AML-193 (cell line): ENCODE measurements at regions not wholly inside any gene's neighbourhood (a gene's known extent, or its start where the extent isn't known, plus 50 kb on each side); places are given as distances from the start of the nearest gene placed in this dataset.
"Not testable (repeated sequence)": the region's sequence is repeated elsewhere in the genome, so short reads cannot be mapped to it uniquely, and the experiment has no call there.

ENCODE experiments used
- DNase-seq, 2 experiments: peaks; one replicate each; lab custom pipeline; 2025; lab: John Stamatoyannopoulos, UW

DNA sequence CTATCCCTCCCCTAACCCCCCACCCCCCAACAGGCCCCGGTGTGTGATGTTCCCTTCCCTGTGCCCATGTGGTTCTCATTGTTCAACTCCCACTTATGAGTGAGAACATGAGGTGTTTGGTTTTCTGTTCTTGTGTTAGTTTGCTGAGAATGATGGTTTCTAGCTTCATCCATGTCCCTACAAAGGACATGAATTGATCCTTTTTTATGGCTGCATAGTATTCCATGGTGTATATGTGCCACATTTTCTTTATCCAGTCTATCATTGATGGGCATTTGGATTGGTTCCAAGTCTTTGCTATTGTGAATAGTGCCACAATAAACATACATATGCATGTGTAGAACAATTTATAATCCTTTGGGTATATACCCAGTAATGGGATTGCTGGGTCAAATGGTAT lies 612.1 kb upstream of the ADGRB3 start:
- DNase-seq, result not testable (repeated sequence)

DNA sequence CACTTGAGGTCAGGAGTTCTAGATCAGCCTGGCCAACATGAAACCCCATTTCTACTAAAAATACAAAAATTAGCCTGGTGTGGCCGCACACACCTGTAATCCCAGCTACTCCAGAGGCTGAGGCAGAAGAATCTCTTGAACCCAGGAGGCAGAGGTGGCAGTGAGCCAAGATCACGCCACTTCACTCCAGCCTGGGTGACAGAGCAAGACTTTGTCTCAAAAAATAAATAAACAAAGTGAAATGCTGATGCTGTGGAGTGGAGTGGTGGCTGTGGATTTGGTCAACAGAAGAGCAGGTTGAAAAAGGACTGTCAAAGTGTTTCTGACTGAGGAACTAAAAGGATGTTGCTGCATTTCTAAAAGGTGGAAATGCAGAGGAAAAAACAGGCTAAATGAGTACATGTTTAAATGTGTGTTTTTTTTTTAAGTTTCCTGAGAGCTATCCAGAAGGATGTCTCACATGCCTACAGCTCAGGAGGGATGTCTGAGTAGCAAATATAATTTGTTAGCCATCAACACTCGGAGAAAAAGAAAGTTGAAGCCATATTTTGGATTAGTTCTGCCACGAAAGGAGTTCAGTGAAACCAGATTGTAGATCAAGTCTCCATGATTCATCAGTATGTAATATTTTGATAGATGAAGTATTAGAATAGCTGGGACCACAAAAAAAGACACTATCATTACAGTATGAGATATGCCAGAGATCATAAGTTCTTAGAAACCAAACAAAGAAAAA lies 621.1 kb upstream of the ADGRB3 start:
- DNase-seq, result no peak

DNA sequence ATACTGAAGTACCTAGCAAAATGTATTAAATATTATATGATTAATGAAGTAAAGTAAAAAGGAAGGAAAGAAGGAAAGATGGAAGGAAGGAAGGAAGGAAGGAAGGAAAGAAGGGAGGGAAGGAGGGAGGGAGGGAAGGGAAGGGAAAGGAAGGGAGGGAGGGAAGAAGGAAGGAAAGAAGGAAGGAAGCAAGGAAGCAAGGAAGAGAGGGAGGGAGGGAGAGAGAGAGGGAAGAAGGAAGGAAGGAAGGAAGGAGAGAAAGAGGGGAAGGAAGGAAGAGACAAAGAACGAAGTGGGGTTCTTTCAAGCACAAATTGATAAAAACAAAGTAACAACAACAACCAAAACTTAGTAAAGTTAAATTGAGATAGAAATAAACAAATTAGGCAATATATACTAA lies 622.3 kb upstream of the ADGRB3 start:
- no peak for DNase-seq

DNA sequence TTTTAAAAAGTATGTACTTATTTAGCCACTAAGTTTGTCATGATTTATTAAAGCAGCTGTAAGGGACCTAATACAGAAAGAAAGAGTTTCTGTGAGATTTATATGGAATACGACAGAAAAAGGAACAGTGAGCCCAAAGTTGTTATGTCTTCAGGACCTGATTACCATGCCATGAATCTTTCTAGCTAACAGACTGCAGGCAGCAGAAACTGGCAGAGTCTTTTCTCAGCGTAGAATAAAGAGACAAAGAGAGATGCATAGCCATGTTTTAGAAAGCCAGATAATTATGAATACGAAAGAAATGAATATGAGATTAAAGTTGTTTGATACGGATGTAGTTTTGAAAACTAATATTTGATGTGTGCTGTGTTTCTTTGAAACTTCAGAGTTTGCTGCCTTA lies 624.1 kb upstream of the ADGRB3 start:
- DNase-seq, result no peak

DNA sequence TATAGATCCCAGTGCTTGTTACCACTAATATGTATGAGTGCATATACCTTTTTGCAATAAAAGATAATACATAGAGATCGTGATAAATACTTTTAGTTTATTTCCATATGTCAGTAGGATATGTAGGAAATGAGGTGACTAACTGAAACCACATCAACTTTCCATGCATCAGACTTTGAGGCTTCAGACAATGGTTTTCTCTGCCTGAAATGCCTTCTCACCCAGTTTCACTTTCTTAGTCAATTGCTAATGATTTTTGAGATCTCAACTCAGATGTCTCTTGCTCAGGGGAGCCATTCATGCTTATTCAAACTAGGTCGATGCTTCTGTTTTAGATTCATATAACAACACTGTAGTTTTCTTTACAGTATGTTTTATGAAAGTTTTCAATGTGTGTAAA lies 626.6 kb upstream of the ADGRB3 start:
- DNase-seq, result no peak

DNA sequence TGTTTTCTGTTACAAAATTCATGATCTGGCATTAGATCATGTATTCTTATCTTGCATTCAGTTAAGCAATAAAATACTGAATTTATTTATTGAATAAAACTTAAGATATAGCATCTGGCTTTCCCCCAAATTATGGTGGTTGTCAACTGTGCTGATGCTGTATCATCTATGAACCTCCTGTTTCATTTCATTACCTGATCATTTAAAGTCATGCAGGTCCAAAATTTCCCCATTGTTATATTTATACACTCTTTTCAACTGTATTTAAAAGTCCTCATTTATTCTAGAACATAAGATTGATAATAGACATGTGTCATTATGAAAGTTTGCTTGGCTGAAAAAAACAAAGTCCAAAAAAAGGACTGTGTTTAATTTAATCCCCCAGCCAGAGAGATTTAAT lies 627.4 kb upstream of the ADGRB3 start:
- no peak for DNase-seq

DNA sequence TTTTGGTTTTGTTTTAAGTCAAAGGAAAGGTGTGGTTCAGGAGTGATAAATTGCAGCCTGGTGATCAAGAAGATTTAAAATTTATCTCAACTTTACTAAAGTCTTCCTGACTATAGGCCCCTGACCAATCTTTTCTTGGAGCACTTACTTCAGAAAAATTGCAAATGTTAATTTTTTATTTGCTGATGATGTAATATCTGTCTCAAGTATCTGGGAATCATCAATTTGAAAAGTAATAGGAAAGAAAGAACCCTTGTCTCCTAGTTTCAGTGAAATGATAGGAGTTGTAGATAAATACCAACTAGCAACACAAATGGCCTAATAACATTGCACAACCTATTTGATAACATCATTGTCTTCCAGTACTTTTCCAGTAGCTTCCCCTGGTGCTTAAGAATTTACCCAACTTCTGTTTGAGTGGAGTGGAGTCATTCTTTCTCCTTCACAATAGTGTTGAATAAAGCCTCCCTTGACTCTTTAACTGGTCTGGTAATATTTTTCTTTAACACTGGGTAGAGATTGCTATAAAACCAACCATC lies 648.3 kb upstream of the ADGRB3 start:
- DNase-seq, result no peak

DNA sequence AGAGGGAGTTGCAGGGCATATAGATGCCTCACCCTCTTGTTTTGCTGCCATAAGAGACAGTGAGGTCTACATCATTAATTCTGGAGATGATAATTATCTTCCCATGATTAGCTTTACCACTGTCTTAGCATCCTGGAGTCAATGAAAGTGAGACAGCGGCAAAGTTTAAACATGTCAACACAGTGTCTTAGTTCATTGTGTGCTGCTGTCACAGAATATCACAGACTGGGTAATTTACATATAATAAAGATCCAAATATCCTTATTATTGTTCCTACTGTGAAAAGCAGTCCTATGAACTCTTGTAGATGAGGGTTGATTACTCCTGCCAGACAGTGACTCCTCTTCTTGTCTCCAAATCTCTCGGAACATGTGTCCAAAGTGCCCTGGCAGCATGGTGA lies 658.6 kb upstream of the ADGRB3 start:
- no peak for DNase-seq

DNA sequence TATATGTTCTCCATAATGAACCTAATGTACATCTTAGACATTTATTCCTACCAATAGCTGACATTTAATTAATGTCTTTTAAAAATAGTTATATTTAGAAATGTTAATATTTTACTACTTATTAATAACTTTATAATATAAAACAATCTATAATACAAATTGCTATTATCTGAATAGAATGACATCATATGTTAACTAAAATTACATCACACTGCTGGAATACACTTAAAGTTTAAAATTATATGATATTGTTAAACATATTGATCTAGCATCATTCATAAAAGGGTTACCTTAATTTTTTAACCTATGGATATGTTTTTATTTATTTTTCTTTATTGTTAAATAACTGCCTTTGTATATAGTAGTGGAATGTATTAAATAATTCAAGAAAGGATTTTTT lies 660.2 kb upstream of the ADGRB3 start:
- no peak for DNase-seq

DNA sequence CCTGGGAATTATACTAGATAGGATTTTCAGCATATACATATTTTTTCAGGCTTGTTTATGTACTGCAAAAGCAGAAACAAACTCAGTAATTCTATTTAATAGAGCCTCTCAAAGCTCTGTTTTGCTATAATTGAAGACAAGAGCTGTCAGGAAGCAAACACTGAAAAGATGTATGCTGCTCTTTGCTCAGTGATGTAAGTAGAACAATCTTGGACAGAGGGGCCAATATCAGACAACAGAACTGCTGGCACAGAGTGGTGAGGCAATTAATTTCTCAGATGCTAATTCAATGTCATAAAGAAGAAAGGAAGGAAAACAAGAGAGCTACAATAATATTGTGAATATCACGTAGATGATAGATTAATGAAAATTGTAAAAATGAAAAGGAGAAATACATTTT lies 663.3 kb upstream of the ADGRB3 start:
- DNase-seq, result no peak

DNA sequence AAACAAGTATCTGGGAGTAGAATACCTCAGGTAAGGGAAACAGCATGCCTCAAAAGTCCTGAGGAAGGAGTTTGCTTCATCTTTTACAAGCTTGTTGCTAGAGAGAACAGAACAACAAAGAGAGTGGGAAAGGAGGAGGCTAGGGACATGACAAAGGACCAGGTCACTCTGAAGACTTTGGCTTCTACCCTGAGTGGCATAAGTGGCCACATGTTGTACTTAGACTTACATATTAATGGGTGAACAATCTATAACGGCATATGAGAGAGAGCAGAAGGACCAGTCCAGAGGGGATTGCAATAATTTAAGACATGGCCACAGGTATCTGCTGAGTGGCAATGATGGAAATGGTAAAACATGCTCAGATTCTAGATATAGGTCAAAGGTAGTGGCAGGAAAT lies 668.3 kb upstream of the ADGRB3 start:
- DNase-seq, result no peak

DNA sequence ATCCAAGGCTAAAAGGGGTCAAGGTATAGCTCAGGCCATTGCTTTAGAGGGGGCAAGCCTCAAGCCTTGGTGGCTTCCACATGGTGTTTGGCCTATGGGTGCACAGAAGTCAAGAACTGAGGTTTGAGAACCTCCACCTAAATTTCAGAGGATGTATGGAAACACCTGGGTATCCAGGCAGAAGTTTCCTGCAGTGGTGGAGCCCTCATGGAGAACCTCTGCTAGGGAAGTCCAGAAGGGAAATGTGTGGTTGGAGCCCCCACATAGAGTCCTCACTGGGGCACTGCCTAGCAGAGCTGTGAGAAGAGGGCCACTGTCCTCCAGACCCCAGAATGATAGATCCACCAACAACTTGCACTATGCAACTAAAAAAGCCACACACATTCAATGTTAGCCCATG lies 678.7 kb upstream of the ADGRB3 start:
- DNase-seq, result no peak

DNA sequence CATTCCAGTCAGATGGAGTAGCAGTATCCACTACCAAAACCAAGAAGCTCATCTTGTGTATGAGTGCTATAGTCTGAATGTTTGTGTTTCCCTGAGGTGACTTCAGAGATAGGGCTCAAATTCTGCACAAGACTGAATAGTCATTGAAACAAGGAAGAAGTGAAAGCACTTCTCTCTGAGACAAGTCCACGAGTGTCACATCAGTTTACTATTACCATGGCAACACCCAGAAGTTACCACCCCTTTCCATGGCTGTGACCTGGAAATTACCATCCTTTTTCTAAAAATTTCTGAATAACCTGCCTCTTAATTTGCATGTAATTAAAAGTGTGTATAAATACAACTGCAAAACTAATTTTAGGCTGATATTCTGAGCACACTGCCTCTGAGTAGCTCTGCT lies 682.1 kb upstream of the ADGRB3 start:
- DNase-seq, result no peak

DNA sequence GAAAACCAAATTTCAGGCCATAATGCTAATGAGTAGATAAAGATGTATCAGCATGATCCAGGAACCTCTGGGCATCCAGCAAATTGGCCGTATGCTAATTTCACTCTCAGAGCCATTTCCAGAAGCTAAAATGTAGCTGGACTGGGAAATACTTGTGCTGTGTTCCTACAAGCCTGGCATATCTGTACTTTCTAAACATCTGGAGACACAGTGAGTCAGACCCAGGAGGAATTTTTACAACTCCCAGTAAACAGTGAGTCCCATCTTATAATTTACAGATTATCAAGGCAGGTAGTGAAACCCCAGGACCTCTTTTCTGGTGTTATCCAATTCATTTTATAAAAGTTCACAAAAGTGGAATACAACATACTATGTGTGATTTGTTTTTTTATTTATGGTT lies 683.0 kb upstream of the ADGRB3 start:
- DNase-seq, result no peak

DNA sequence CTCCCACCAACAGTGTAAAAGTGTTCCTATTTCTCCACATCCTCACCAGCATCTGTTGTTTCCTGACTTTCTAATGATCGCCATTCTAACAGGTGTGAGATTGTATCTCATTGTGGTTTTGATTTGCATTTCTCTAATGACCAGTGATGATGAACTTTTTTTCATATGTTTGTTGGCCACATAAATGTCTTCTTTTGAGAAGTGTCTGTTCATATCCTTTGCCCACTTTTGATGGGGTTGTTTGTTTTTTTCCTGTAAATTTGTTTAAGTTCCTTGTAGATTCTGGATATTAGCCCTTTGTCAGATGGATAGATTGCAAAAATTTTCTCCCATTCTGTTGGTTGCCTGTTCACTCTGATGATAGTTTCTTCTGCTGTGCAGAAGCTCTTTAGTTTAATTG lies 687.3 kb upstream of the ADGRB3 start:
- DNase-seq, result not testable (repeated sequence)

DNA sequence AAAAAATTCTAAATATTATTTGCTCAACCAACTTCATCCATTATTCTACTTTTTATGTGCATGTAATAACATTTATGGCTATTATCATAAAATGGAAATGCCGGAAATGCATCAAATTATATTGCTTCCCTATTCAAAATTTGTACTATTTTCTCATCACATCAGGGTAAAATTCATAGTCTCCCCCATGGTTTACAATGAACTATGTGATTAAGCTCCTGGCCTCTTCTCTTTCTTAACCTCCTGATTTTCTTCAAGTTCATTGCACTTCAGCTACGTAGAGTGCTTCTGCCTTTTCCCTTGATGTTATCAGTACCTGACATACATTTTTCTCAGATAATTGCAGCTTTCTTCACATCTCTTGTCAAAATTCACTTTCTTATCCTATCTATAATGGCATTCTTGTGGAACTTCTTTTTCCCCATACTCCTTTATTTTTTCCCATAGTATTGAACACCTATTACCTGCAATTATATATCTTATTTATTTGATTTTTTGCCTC lies 699.1 kb upstream of the ADGRB3 start:
- DNase-seq, result no peak

DNA sequence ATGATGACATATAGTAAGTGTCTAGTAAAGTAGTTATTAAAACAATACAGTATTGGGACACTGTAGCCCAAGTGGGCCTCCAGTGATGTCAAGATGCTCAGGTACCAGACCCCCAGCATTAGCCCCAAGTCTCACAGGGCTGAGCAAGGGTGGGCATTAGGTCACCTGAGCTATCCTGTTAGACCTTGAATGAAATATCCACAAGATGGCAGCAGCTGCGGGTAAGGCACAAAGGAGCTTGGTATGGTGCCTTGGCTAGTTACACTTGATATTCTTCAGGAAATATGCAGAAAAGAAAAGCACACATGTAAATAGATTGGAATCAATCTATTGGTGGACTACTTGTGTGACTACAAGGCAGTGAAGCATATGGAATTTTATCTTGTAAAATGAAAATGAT lies 701.8 kb upstream of the ADGRB3 start:
- no peak for DNase-seq

DNA sequence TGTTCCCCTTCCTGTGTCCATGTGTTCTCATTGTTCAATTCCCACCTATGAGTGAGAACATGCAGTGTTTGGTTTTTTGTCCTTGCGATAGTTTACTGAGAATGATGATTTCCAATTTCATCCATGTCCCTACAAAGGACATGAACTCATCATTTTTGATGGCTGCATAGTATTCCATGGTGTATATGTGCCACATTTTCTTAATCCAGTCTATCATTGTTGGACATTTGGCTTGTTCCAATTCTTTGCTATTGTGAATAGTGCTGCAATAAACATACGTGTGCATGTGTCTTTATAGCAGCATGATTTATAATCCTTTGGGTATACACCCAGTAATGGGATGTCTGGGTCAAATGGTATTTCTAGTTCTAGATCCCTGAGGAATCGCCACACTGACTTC lies 712.5 kb upstream of the ADGRB3 start:
- not testable (repeated sequence) for DNase-seq

DNA sequence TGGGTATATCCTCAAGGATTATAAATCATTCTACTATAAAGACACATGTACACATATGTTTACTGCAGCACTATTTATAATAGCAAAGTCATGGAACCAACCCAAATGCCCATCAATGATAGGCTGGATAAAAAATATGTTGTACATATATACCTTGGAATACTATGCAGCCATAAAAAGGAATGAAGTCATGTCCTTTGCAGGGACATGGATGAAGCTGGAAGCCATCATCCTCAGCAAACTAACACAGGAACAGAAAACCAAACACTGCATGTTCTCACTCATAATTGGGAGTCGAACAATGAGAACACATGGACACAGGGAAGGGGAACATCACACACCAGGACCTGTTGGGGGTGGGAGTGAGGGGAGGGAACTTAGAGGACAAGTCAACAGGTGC lies 715.0 kb upstream of the ADGRB3 start:
- DNase-seq, result not testable (repeated sequence)

DNA sequence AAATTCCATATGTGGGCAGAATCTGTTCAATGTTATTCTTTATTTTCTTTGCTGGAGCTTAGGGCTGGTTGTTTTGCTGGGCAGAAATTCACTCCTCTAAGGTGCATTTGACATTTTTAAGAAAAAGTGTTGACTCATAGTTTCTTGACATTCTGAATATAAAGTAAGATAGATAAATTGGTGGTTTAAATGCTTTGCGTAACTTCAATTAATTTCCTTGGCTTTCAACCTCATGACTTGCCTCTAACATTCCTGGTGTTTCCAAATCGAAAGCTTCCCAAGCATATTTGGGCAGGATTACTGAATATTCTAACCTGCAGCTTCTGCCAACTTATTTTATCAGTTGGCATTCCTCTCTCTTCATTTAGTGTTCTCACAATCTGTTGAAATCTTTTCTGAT lies 718.7 kb upstream of the ADGRB3 start:
- no peak for DNase-seq

DNA sequence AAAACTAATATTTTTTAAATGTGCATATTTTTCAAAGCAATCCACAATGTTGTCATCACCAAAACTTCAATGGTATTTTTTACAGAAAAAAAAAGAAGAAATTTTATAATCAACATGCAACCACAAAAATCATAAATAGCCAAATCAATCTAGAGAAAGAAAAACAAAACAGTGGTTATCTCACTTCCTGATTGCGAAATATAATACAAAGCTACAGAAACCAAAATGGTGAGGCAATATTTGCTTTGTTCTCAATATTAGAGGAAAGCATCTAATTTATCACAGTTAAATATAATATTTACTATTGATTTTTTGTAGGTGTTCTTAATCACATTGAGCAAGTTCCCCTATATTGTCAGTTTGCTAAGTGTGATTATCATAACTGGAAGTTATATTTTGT lies 720.7 kb upstream of the ADGRB3 start:
- peak in 1 of 2 experiments; percentile 10 for DNase-seq

DNA sequence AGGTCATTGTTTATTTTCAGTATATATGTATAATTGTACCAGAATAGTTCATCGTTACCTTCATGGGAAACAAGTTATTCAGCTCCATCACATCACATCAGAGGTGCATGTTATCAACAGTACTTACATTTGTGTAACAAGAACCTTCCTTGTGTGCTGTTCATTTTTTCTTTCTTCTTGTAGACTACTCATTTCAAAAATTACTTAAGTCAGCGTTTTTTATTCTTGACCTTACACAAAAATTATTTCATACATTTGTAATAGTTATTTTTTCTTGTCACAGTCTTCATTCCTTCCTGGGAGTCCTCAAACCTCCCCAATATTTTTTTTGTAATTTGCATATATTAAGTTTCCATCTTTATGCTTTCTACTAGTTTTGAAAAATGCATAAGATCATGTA lies 725.7 kb upstream of the ADGRB3 start:
- no peak for DNase-seq

DNA sequence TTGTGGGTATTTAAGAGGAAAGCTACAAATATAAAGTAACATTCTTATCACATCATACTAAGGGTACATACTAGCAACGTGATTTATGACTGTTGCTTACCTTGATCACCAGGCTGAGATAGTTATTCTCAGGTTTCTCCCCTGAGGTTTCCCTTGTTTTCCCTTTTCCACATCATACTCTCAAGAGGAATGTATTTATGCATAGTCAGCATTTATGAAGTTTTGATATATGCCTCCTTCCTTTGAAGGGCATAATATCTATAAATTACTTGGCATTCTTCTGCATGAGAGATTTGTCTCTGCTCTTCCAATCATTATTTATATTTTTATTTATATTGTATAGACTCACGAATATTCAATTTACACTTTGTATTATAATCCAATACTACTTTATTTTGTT lies 726.7 kb upstream of the ADGRB3 start:
- no peak for DNase-seq

DNA sequence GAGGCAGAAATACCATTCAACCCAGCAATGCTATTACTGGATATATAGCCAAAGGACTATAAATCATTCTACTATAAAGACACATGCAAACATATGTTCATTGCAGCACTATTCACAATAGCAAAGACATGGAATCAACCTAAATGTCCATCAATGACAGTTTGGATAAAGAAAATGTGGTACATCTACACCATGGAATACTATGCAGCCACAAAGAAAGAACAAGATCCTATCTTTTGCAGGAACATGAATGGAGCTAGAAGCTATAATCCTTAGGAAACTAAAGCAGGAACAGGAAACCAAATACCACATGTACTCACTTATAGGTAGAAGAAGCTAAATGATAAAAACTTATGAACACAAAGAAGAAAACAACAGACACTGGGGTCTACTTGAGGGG lies 730.3 kb upstream of the ADGRB3 start:
- not testable (repeated sequence) for DNase-seq
